Brain microvascular endothelial cell (primary cell): ENCODE measurements at regions not wholly inside any gene's neighbourhood (a gene's known extent, or its start where the extent isn't known, plus 50 kb on each side); places are given as distances from the start of the nearest gene placed in this dataset.

Experiments
- DNase-seq: peaks from one replicate; pipeline ENCODE4 v3.0.0-alpha.2; 2020
- H3K27ac ChIP-seq: fragments of 250-450 bp; sonication (Bioruptor Pico); 2 replicates; pipeline ENCODE4 v1.5.1; 2020; ENCODE audit warnings: mild to moderate bottlenecking, moderate library complexity
- H3K27me3 ChIP-seq: fragments of 250-450 bp; sonication (Bioruptor Pico); replicated peaks from 2 replicates; pipeline ENCODE4 v1.5.1; 2020; ENCODE audit warnings: mild to moderate bottlenecking
- H3K36me3 ChIP-seq: fragments of 250-450 bp; sonication (Bioruptor Pico); replicated peaks from 2 replicates; pipeline ENCODE4 v1.5.1; 2020; ENCODE audit warnings: mild to moderate bottlenecking
- H3K4me3 ChIP-seq: 2 replicates; pipeline ENCODE4 v1.5.1; 2011; ENCODE audit warnings: low read depth, mild to moderate bottlenecking, control low read depth, low read length, moderate library complexity
- CTCF ChIP-seq: IDR thresholded peaks from 2 replicates; pipeline ENCODE4 v1.5.1; 2011; ENCODE audit warnings: low read depth, mild to moderate bottlenecking, moderate library complexity, low read length, control low read depth, inconsistent platforms; ENCODE audit errors: missing control alignments
- in situ Hi-C: cut with HindIII; loops from 2 replicates; pipeline ENCODE4 v1.10.0; 2017; ENCODE audit warnings: low sequenced_read_pairs, low pct_ligation_motif_present

GRCh38 chr6:84361372-84362192 lies 134.1 kb upstream of the CEP162 start:
- no peaks in the 10 kb centered on the region for H3K27me3 ChIP-seq
- no peak for DNase-seq
- H3K36me3 ChIP-seq: no peaks in the 10 kb centered on the region
- no peak overlapping the region for H3K27ac ChIP-seq
- TF ChIP-seq CTCF: no peak
- in situ Hi-C loops: no loop called here
- no peak overlapping the region for H3K4me3 ChIP-seq

- H3K36me3 ChIP-seq: no peaks in the 10 kb centered on the region
- no peak overlapping the region for H3K27ac ChIP-seq
- in situ Hi-C loops: no loop called here
- DNase-seq: no peak
- no peaks in the 10 kb centered on the region for H3K27me3 ChIP-seq
- TF ChIP-seq CTCF: no peak
- no peak overlapping the region for H3K4me3 ChIP-seq
Measured at GRCh38 chr6:84360039-84360438, 132.6 kb upstream of the CEP162 start.

- no peaks in the 10 kb centered on the region for H3K27me3 ChIP-seq
- H3K36me3 ChIP-seq: no peaks in the 10 kb centered on the region
- no peak overlapping the region for H3K27ac ChIP-seq
- in situ Hi-C loops: no loop called here
- no peak for DNase-seq
- TF ChIP-seq CTCF: no peak
- no peak overlapping the region for H3K4me3 ChIP-seq
Measured at GRCh38 chr6:84358581-84358980, 131.1 kb upstream of the CEP162 start.

- in situ Hi-C loops: no loop called here
- no peak for DNase-seq
- H3K4me3 ChIP-seq: no peak overlapping the region
- no peak for TF ChIP-seq CTCF
- no peak overlapping the region for H3K27ac ChIP-seq
- no peaks in the 10 kb centered on the region for H3K36me3 ChIP-seq
- no peaks in the 10 kb centered on the region for H3K27me3 ChIP-seq
Measured at GRCh38 chr6:84357631-84358030, 130.2 kb upstream of the CEP162 start.

GRCh38 chr6:84356907-84357306 lies 129.5 kb upstream of the CEP162 start:
- H3K36me3 ChIP-seq: no peaks in the 10 kb centered on the region
- DNase-seq: no peak
- no peak for TF ChIP-seq CTCF
- H3K27ac ChIP-seq: no peak overlapping the region
- in situ Hi-C loops: no loop called here
- no peak overlapping the region for H3K4me3 ChIP-seq
- H3K27me3 ChIP-seq: no peaks in the 10 kb centered on the region
